CD8-positive, alpha-beta memory T cell (primary cell): ENCODE measurements at regions not wholly inside any gene's neighbourhood (a gene's known extent, or its start where the extent isn't known, plus 50 kb on each side); places are given as distances from the start of the nearest gene placed in this dataset.

Experiments used
- CTCF ChIA-PET: fragments of 350-600 bp; sonication (Branson Sonifier 250); formaldehyde crosslinking; loops from one replicate; lab custom pipeline; 2021; ENCODE audit warnings: antibody characterized with exemption; lab: Charles Lee
- POLR2A ChIA-PET: fragments of 350-600 bp; sonication (Branson Sonifier 250); formaldehyde crosslinking; loops from one replicate; lab custom pipeline; 2021; ENCODE audit warnings: antibody characterized with exemption; lab: Charles Lee
- DNase-seq, 5 donors: peaks; one replicate each; pipeline versions ENCODE4 v3.0.0 to v3.0.0-alpha.2; 2020 to 2022; ENCODE audit warnings: mixed read lengths in 1 of 5
- H3K27ac ChIP-seq: one replicate; pipeline ENCODE4 v1.7.0; 2013; ENCODE audit warnings: low read depth, mild to moderate bottlenecking, low read length, moderate library complexity
- H3K27me3 ChIP-seq: 2 replicates; pipeline ENCODE4 v1.7.0; 2013; ENCODE audit warnings: low read length, mild to moderate bottlenecking; ENCODE audit not compliant: insufficient read depth, poor library complexity, severe bottlenecking
- H3K36me3 ChIP-seq: 2 replicates; pipeline ENCODE4 v1.7.0; 2013; ENCODE audit warnings: mild to moderate bottlenecking, low read length, moderate library complexity; ENCODE audit not compliant: insufficient read depth
- H3K4me1 ChIP-seq: 2 replicates; pipeline ENCODE4 v1.7.0; 2013; ENCODE audit warnings: mild to moderate bottlenecking, low read length, moderate library complexity; ENCODE audit not compliant: insufficient read depth
- H3K4me3 ChIP-seq: 2 replicates; pipeline ENCODE4 v1.7.0; 2013; ENCODE audit warnings: mild to moderate bottlenecking, low read length
- H3K9me3 ChIP-seq: 2 replicates; pipeline ENCODE4 v1.7.0; 2013; ENCODE audit warnings: mild to moderate bottlenecking, low read length
- H3K27ac Mint-ChIP-seq, 8 donors: one replicate each; pipeline ENCODE4 v1.8.0; 2020 to 2021; ENCODE audit warnings: mixed read lengths in 8 of 8, mild to moderate bottlenecking in 6 of 8, inconsistent platforms in 3 of 8, moderate library complexity in 3 of 8
- H3K27me3 Mint-ChIP-seq, 2 donors: one replicate each; pipeline ENCODE4 v1.8.0; 2020 to 2021; ENCODE audit warnings: mixed read lengths in 2 of 2, mild to moderate bottlenecking in 1 of 2, moderate library complexity in 1 of 2
- H3K36me3 Mint-ChIP-seq, 3 donors: one replicate each; pipeline ENCODE4 v1.8.0; 2020 to 2021; ENCODE audit warnings: mixed read lengths in 3 of 3, inconsistent platforms in 1 of 3, mild to moderate bottlenecking in 1 of 3
- H3K4me1 Mint-ChIP-seq, 3 donors: one replicate each; pipeline ENCODE4 v1.8.0; 2020 to 2021; ENCODE audit warnings: mixed read lengths in 3 of 3, inconsistent platforms in 1 of 3, mild to moderate bottlenecking in 1 of 3
- H3K4me3 Mint-ChIP-seq, 7 donors: one replicate each; pipeline ENCODE4 v1.8.0; 2020 to 2021; ENCODE audit warnings: mixed read lengths in 7 of 7, mild to moderate bottlenecking in 6 of 7, moderate library complexity in 4 of 7, inconsistent platforms in 2 of 7
- H3K9me3 Mint-ChIP-seq, 5 donors: one replicate each; pipeline ENCODE4 v1.8.0; 2020 to 2022; ENCODE audit warnings: mixed read lengths in 5 of 5, mild to moderate bottlenecking in 3 of 5, moderate library complexity in 2 of 5, inconsistent platforms in 1 of 5

DNA sequence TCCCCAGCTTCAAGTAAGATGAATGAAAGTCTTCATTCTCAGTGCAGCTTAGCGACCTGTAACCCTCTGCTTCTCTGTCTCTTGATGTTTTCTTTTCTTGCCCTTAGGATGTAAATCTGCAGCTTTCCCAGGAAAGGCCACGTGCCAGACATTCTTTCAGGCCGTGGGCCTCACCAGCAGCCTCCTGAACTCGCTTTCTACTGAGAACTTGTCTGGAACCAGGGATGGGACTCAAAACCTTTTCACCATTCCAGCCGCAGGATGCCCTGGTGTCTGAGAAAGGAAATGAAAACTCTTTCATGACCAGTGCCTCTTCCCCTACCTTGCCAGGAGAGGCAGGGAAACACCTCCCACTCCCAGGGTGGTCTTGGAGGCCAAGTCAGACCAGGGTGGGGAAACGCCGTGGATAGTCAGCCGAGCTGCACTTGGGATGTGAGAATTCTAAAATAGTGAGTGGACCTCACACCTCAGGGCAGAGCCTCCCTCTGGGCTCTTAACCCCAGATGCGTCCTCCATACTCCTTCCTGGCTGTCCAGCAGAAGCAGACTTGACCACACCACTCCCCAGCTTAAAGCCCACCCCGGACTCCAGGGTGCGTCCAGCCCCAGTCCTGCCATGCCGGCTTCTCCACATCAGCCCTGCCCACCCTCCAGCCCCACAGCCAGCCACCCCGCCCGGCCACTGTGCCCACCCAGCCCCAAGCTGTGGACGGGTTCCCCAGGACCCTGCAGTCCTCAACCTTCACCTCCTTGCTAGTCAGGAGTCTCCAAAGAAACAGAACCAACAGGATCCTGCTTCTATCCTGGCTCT, 115.5 kb downstream of the TWIST2 start:
- H3K27me3 ChIP-seq = no peaks in the 10 kb centered on the region
- no peaks in the 10 kb centered on the region for H3K4me1 Mint-ChIP-seq
- H3K27me3 Mint-ChIP-seq = peaks cover 5 to 38% of the 10 kb centered on the region in 2 donors
- no peak overlapping the region for H3K4me3 Mint-ChIP-seq
- DNase-seq = no peak
- peaks cover 0 to 3% (median 0%) of the 10 kb centered on the region in 5 donors for H3K9me3 Mint-ChIP-seq
- H3K36me3 Mint-ChIP-seq = no peaks in the 10 kb centered on the region
- CTCF ChIA-PET = no interaction called here
- no peaks in the 10 kb centered on the region for H3K36me3 ChIP-seq
- no peaks in the 10 kb centered on the region for H3K4me1 ChIP-seq
- no peak overlapping the region for H3K4me3 ChIP-seq
- H3K27ac ChIP-seq = no peak overlapping the region
- no peaks in the 10 kb centered on the region for H3K9me3 ChIP-seq
- POLR2A ChIA-PET = no interaction called here
- no peak overlapping the region for H3K27ac Mint-ChIP-seq

DNA sequence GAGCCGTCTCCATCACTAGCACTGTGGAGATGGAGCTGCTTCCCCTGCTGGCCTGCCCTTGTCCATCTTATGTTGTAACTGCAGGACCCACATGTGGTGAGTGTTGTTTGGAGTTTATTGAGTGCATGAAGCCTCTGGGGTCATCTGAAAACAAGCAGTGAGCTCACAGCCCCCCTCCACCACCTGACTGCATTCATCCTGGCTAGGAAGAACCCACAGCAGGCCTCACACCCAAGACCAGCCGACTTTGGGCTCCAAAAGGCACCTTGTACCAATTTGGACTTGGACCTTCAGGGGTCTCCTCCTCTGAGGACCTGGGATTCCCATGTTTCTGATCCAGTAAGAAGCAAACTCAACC, 116.1 kb downstream of the TWIST2 start:
- no peak overlapping the region for H3K4me3 Mint-ChIP-seq
- H3K9me3 ChIP-seq = no peaks in the 10 kb centered on the region
- H3K36me3 ChIP-seq = no peaks in the 10 kb centered on the region
- peaks cover 5 to 37% of the 10 kb centered on the region in 2 donors for H3K27me3 Mint-ChIP-seq
- ChIA-PET POLR2A (no interaction called here), CTCF (no interaction called here)
- H3K27ac ChIP-seq = no peak overlapping the region
- H3K27ac Mint-ChIP-seq = no peak overlapping the region
- H3K36me3 Mint-ChIP-seq = no peaks in the 10 kb centered on the region
- H3K9me3 Mint-ChIP-seq = peaks cover 0 to 3% (median 0%) of the 10 kb centered on the region in 5 donors
- H3K27me3 ChIP-seq = no peaks in the 10 kb centered on the region
- H3K4me3 ChIP-seq = no peak overlapping the region
- no peaks in the 10 kb centered on the region for H3K4me1 ChIP-seq
- no peak for DNase-seq
- H3K4me1 Mint-ChIP-seq = no peaks in the 10 kb centered on the region

DNA sequence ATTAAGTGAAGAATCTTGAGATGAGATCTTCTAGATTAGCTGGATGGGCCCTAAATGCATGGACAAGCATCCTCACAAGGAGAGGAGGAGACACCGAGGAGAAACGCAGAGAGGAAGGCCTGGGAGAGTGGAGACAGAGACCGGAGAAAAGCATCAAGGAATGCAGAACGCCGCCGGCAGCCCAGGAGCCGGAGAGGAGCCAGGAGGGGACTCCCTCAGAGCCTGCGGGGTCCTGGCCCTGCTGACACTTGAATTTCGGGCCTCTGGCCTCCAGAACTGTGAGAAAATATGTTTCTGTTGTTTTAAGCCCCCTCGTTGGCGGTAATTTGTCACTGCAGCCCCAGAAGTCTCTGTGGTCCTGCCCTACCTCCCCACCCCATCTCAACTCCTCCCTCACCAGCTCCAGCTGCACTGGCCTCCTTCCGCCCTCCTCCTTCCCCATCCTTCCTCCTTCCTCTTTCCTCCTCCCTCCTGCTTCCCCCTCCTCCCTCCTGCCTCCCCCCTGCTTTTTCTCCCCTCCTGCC, 116.7 kb downstream of the TWIST2 start:
- H3K4me1 Mint-ChIP-seq = no peaks in the 10 kb centered on the region

DNA sequence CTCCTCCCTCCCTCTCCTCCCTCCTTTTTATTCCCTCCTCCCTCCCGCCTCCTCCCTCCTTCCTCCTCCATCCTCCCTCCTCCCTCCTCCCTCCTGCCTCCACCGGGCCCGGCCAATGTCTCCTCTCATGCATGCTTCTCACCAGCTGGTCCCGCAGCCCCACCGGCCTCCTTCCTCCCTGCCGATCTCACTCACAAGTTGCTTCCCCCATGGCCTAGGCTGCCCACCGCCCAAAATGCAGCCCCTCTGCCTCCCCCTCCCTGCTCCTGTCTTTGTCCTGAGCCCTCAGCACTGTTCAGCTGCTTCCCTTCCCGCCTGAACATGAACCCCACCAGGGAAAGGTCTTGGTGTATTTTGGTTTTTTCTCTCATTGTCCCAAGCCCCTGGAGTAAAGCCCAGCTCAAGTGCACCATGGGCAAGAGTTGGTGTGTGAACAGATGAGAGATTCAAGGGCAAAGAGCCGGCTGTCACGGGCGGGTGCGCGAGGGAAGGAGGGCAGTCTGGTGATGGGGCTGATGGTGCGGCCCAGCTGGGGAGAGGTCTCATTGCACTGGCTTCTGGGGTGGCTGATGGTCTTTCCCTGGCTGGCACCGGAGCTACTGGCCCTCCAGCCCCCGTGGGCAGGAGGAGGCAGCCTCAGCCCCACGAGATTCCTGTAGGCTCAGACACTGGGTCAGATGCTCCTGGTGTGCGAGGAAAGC, 117.6 kb downstream of the TWIST2 start:
- POLR2A ChIA-PET = no interaction called here
- Histone ChIP-seq H3K27me3 (no peaks in the 10 kb centered on the region), H3K4me1 (no peaks in the 10 kb centered on the region), H3K36me3 (no peaks in the 10 kb centered on the region), H3K27ac (no peak overlapping the region), H3K9me3 (no peaks in the 10 kb centered on the region), H3K4me3 (no peak overlapping the region)
- Mint-ChIP-seq H3K27ac (no peak overlapping the region), H3K27me3 (peaks cover 8 to 34% of the 10 kb centered on the region in 2 donors), H3K4me1 (no peaks in the 10 kb centered on the region), H3K4me3 (no peak overlapping the region), H3K36me3 (no peaks in the 10 kb centered on the region), H3K9me3 (no peaks in the 10 kb centered on the region)
- DNase-seq = no peak
- CTCF ChIA-PET = no interaction called here

More for the DNA sequence above, 116.7 kb downstream of the TWIST2 start:
- Histone ChIP-seq H3K4me1 (no peaks in the 10 kb centered on the region), H3K27me3 (no peaks in the 10 kb centered on the region), H3K9me3 (no peaks in the 10 kb centered on the region), H3K4me3 (no peak overlapping the region), H3K36me3 (no peaks in the 10 kb centered on the region), H3K27ac (no peak overlapping the region)
- DNase-seq = no peak
- Mint-ChIP-seq H3K9me3 (peaks cover 0 to 3% (median 0%) of the 10 kb centered on the region in 5 donors), H3K27ac (no peak overlapping the region), H3K36me3 (no peaks in the 10 kb centered on the region), H3K4me3 (no peak overlapping the region), H3K27me3 (peaks cover 8 to 36% of the 10 kb centered on the region in 2 donors)
- POLR2A ChIA-PET = no interaction called here
- CTCF ChIA-PET = no interaction called here

DNA sequence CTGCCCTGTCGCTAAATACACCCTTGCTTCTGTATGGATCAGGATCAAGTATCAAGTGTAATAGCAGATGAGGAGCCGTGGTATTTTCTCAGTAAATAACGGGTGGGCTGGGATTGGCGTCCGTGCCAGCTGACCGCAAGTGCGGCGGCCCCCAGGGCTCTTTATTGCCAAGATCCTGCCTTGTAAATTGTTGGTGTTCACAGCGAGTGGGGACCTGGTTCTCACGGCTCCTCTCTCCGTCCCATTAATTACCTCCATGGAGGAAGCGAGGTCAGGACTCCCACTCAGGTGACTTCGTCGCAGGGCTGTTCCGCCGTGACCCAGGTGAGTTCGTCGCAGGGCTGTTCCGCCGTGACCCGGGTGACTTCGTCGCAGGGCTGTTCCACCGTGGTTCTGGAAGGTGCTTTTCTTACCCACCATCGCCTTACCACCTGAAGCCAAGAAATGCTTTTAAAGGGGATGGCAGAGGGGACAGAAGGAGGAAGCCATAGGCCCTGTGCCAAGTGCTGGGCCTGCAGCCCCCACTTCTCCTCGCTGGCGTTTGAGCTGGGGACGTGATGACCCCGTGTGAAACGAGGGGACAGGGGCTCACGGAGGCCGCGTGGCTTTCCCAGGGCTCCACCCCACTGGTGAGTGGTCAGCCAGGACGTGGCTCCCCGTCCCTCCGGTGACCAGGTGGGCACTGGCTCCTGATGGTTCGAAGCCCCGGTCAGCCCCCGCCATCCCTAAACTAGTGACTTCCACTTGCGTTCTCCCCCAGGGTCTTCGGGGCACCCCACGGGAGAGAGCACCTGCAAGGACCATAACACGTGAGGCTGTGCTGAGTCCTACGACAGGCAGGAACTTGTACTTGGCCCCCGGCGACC, 118.4 kb downstream of the TWIST2 start:
- no peak overlapping the region for H3K27ac Mint-ChIP-seq
- Histone ChIP-seq H3K4me3 (no peak overlapping the region), H3K4me1 (no peaks in the 10 kb centered on the region), H3K9me3 (no peaks in the 10 kb centered on the region), H3K27ac (no peak overlapping the region), H3K36me3 (no peaks in the 10 kb centered on the region), H3K27me3 (no peaks in the 10 kb centered on the region)
- no peaks in the 10 kb centered on the region for H3K9me3 Mint-ChIP-seq
- no peaks in the 10 kb centered on the region for H3K36me3 Mint-ChIP-seq
- no peak overlapping the region for H3K4me3 Mint-ChIP-seq
- H3K4me1 Mint-ChIP-seq = no peaks in the 10 kb centered on the region
- POLR2A ChIA-PET = no interaction called here
- CTCF ChIA-PET = no interaction called here
- no peak for DNase-seq
- peaks cover 11 to 35% of the 10 kb centered on the region in 2 donors for H3K27me3 Mint-ChIP-seq

DNA sequence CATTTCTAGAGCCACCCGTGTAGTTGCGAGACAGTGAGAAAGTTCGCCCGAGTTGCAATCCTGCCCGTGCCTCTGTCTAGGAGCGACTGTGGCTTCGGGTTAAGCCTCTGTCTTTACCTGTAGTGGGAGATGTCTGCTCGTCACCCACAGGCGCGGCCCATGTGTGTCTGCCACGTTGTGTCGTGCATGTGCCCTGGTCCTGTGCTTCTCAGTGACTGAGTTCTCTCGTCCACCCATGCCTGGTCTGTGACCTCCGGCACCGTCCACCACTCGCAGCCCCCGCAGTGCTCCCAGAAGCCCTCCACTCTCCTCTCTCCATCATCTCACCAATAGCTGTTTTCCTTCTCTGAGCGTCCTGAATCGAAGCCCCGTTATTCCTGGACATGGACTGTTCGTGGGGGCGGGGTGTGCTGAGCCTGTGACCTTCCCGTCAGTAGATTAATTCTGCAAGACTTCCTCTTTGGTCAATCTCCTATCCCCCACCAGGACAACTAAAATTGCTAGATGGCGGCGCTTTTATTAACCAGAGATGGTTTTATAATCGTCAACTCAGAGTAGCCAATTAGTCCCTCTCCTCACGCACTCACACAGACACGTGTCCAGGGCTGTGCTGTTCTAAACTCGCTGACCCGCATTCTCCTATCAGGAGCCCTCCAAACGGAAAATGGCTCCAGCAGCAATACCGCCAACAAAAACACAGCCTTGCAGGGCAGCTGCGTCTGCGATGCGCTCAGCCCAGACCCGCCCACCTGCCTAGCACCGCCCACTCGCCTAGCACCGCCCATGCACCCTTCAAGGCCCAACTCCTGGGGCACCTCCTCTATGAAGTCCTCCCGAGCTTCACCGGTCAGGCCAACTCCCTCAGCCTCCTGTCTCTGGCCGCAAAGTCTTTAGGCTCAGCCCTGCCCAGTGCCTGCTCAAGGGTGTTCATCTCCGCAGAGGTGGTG, 119.4 kb downstream of the TWIST2 start:
- Histone ChIP-seq H3K27me3 (no peaks in the 10 kb centered on the region), H3K36me3 (no peaks in the 10 kb centered on the region), H3K27ac (no peak overlapping the region), H3K4me3 (no peak overlapping the region), H3K4me1 (no peaks in the 10 kb centered on the region), H3K9me3 (no peaks in the 10 kb centered on the region)
- Mint-ChIP-seq H3K4me3 (no peak overlapping the region), H3K4me1 (no peaks in the 10 kb centered on the region), H3K27me3 (peaks cover 18 to 39% of the 10 kb centered on the region in 2 donors), H3K36me3 (no peaks in the 10 kb centered on the region), H3K27ac (no peak overlapping the region), H3K9me3 (no peaks in the 10 kb centered on the region)
- POLR2A ChIA-PET = no interaction called here
- CTCF ChIA-PET = interaction anchor here (1.5 to 1.9 kb wide), 2 partner anchors 10 to 13 kb away, joined by 3 to 5 read pairs; no protein-coding TSS in a partner anchor
- DNase-seq = no peak

DNA sequence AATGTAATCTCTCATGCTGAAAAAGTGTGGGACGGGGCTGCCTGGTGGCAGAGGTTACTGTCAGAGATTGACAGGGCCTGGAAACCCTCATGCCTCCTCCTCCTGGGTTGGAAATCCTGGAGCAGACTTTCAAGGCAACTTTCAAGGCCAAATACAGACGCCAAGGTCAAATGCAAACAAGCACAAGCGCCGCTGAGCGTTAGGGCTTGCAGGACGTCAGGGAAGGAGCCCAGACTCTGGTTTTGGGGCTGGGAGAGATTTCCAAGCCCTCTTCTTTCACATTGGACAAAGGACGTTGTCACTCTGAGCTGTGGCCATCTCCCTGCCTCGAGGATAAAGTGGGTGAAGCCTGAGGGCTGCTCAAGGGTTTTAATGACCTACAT, 120.1 kb downstream of the TWIST2 start:
- H3K27ac ChIP-seq = no peak overlapping the region
- Mint-ChIP-seq H3K27me3 (peaks cover 20 to 43% of the 10 kb centered on the region in 2 donors), H3K4me1 (no peaks in the 10 kb centered on the region), H3K4me3 (no peak overlapping the region), H3K27ac (no peak overlapping the region), H3K36me3 (no peaks in the 10 kb centered on the region), H3K9me3 (no peaks in the 10 kb centered on the region)
- H3K9me3 ChIP-seq = no peaks in the 10 kb centered on the region
- no peak overlapping the region for H3K4me3 ChIP-seq
- H3K4me1 ChIP-seq = no peaks in the 10 kb centered on the region
- no peaks in the 10 kb centered on the region for H3K36me3 ChIP-seq
- ChIA-PET POLR2A (no interaction called here), CTCF (interaction anchor here (1.5 to 1.9 kb wide), 2 partner anchors 11 to 12 kb away, joined by 3 to 5 read pairs; no protein-coding TSS in a partner anchor)
- DNase-seq = no peak
- no peaks in the 10 kb centered on the region for H3K27me3 ChIP-seq
